ENCODE measurements at regions not wholly inside any gene's neighbourhood (a gene's known extent, or its start where the extent isn't known, plus 50 kb on each side); places are given as distances from the start of the nearest gene placed in this dataset.

DNA sequence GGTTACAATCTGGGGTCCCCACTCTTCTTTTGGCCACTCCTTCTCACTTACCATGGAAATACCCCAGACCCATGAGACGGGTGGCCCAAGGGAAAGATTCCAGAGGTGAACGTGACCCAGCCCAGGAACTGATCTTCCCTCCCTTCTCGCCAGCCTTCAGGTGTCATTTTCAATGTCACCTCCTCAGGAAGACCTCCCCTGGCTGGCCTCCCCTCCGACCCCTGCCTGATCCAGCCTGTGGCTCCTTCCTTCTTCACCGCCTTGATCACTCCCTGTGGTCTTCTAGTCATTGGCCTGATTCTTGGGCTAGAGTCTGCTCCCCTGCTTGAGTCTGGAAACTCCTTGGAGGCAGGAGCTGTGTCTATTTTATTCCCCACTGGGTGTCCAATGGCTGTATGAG lies 146.1 kb downstream of the SMAD6 start:
- no peak overlapping the region for H3K4me3 ChIP-seq
- no peak overlapping the region for H2AFZ ChIP-seq (ENCODE audit: low read depth, low read length)
- no peaks in the 10 kb centered on the region for H3K36me3 ChIP-seq (ENCODE audit: control insufficient read depth, insufficient read depth, low read length)
- ATAC-seq = no peak
- in situ Hi-C loops (cut with MboI) = no loop called here
- H3K79me2 ChIP-seq (ENCODE audit: control insufficient read depth, insufficient read depth, low read length) = no peaks in the 10 kb centered on the region
- intact Hi-C loops (cut with micrococcal nuclease) = no loop called here
- DNase-seq (ENCODE audit: extremely low read depth in 1 of 4, low spot score in 3 of 4) = no peak
- no TSS peak for BruUV-seq (replicated peaks)
- no peak overlapping the region for H3K27ac ChIP-seq (ENCODE audit: extremely low read depth, low read depth, low read length)
- ChIA-PET CTCF (ENCODE audit: low intra/inter-chr PET ratio) (no interaction called here), POLR2A (interaction anchor here (1.2 to 1.4 kb wide), 2 partner anchors 10 kb away, joined by 3 to 7 read pairs; no protein-coding TSS in a partner anchor)
- peaks cover 18 to 29% of the 10 kb centered on the region in 2 experiments; a peak in 4 of 5 replicates for H3K4me1 ChIP-seq (replicated peaks in 1 of 2; ENCODE audit: control insufficient read depth in 2 of 2, insufficient read depth in 2 of 2, low read length in 2 of 2)
- H3K9me1 ChIP-seq (ENCODE audit: control insufficient read depth, insufficient read depth, low read length) = no peaks in the 10 kb centered on the region
- H4K20me1 ChIP-seq (replicated peaks; ENCODE audit: control insufficient read depth, insufficient read depth, low read length) = 0 out of 2 replicates have a peak, but pooled peaks cover 4% of the 10 kb centered on the region
- no peaks in the 10 kb centered on the region for H3K9me3 ChIP-seq (replicated peaks; ENCODE audit: control insufficient read depth, insufficient read depth, low read depth, low read length)
- no peak for FAIRE-seq
- H3K9ac ChIP-seq (ENCODE audit: insufficient read depth in 1 of 2, low read depth in 2 of 2, low read length in 2 of 2) = no peak overlapping the region
- 56% methylated on average over 4 of the region's 5 CpGs for WGBS (ENCODE audit: insufficient coverage, low coverage, missing lambda C conversion rate)
- no peaks in the 10 kb centered on the region for H3K27me3 ChIP-seq (ENCODE audit: control insufficient read depth in 2 of 2, insufficient read depth in 2 of 2, low read length in 2 of 2)
- H3K4me2 ChIP-seq (ENCODE audit: insufficient read depth, low read length) = no peak overlapping the region
- TF ChIP-seq ZNF197 (CRISPR knock-in tag; IDR thresholded peaks at IDR 0.05; ENCODE audit: low read depth) (no peak), JUNB (CRISPR knock-in tag; conservative IDR thresholded peaks at IDR 0.05) (no peak), DMBX1 (CRISPR knock-in tag; IDR thresholded peaks at IDR 0.05; ENCODE audit: borderline replicate concordance) (no peak), HNRNPLL (IDR thresholded peaks at IDR 0.05; ENCODE audit: low read depth, low read length, poor library complexity, severe bottlenecking) (no peak), ZFP91 (CRISPR knock-in tag; IDR thresholded peaks at IDR 0.05) (no peak), MED1 (CRISPR knock-in tag; IDR thresholded peaks at IDR 0.05; ENCODE audit: borderline replicate concordance) (no peak), MYC (IDR thresholded peaks at IDR 0.05; ENCODE audit: low read depth, low read length) (no peak), MYC (CRISPR knock-in tag; IDR thresholded peaks at IDR 0.05; ENCODE audit: borderline replicate concordance, low read depth) (no peak), TSHZ1 (CRISPR knock-in tag; IDR thresholded peaks at IDR 0.05) (no peak), NCOR1 (IDR thresholded peaks at IDR 0.05) (no peak), ZNF12 (CRISPR knock-in tag; IDR thresholded peaks at IDR 0.05) (no peak), SMAD2 (IDR thresholded peaks at IDR 0.05; ENCODE audit: low read depth, low read length) (no peak)
- TF ChIP-seq, protein P1, sequence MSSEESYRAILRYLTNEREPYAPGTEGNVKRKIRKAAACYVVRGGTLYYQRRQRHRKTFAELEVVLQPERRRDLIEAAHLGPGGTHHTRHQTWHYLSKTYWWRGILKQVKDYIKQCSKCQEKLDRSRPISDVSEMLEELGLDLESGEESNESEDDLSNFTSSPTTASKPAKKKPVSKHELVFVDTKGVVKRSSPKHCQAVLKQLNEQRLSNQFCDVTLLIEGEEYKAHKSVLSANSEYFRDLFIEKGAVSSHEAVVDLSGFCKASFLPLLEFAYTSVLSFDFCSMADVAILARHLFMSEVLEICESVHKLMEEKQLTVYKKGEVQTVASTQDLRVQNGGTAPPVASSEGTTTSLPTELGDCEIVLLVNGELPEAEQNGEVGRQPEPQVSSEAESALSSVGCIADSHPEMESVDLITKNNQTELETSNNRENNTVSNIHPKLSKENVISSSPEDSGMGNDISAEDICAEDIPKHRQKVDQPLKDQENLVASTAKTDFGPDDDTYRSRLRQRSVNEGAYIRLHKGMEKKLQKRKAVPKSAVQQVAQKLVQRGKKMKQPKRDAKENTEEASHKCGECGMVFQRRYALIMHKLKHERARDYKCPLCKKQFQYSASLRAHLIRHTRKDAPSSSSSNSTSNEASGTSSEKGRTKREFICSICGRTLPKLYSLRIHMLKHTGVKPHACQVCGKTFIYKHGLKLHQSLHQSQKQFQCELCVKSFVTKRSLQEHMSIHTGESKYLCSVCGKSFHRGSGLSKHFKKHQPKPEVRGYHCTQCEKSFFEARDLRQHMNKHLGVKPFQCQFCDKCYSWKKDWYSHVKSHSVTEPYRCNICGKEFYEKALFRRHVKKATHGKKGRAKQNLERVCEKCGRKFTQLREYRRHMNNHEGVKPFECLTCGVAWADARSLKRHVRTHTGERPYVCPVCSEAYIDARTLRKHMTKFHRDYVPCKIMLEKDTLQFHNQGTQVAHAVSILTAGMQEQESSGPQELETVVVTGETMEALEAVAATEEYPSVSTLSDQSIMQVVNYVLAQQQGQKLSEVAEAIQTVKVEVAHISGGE (CRISPR knock-in tag; IDR thresholded peaks at IDR 0.05) = no peak
